H1 (cell line): ENCODE measurements at regions not wholly inside any gene's neighbourhood (a gene's known extent, or its start where the extent isn't known, plus 50 kb on each side); places are given as distances from the start of the nearest gene placed in this dataset.

Experiments used
- CTCF ChIA-PET: fragments of 300-600 bp; sonication (Branson Sonifier 250); formaldehyde crosslinking; loops from one replicate; lab custom pipeline; 2021; ENCODE audit not compliant: partially characterized antibody; lab: Charles Lee
- POLR2A ChIA-PET: fragments of 300-600 bp; sonication (Branson Sonifier 250); formaldehyde crosslinking; loops from one replicate; lab custom pipeline; 2021; ENCODE audit warnings: inconsistent platforms; ENCODE audit not compliant: partially characterized antibody; lab: Charles Lee
- DNase-seq, 2 experiments: peaks; one replicate each; pipeline versions ENCODE4 v3.0.0 to v3.0.0-alpha.2; 2010 to 2022; ENCODE audit warnings: low spot score in 2 of 2, low read depth in 1 of 2, mixed read lengths in 1 of 2
- FAIRE-seq: peaks from 2 replicates; lab custom pipeline; 2011; peaks lifted over from hg19 to GRCh38; lab: Jason Lieb, UNC
- H2AFZ ChIP-seq: 2 replicates; pipeline ENCODE4 v1.8.1; 2012; ENCODE audit warnings: low read length, inconsistent platforms
- H2AK5ac ChIP-seq: 2 replicates; pipeline ENCODE4 v1.6.1; 2013; ENCODE audit warnings: low read depth, low read length
- H2BK120ac ChIP-seq: replicated peaks from 2 replicates; pipeline ENCODE3; 2013; ENCODE audit warnings: low read depth, low read length, inconsistent platforms
- H2BK12ac ChIP-seq: 2 replicates; pipeline ENCODE4 v1.6.1; 2013; ENCODE audit warnings: low read depth, low read length
- H2BK15ac ChIP-seq: 2 replicates; pipeline ENCODE4 v1.6.1; 2013; ENCODE audit warnings: low read length
- H2BK20ac ChIP-seq: 2 replicates; pipeline ENCODE4 v1.6.1; 2013; ENCODE audit warnings: low read length
- H2BK5ac ChIP-seq: 2 replicates; pipeline ENCODE4 v1.6.1; 2013; ENCODE audit warnings: low read depth, low read length
- H3K14ac ChIP-seq: 2 replicates; pipeline ENCODE4 v1.6.1; 2013; ENCODE audit warnings: inconsistent platforms; ENCODE audit not compliant: insufficient read length
- H3K18ac ChIP-seq: 2 replicates; pipeline ENCODE4 v1.6.1; 2013; ENCODE audit warnings: low read length; ENCODE audit errors: extremely low read depth
- H3K23ac ChIP-seq: 2 replicates; pipeline ENCODE4 v1.6.1; 2013; ENCODE audit warnings: inconsistent platforms; ENCODE audit not compliant: insufficient read length
- H3K23me2 ChIP-seq: 2 replicates; pipeline ENCODE4 v1.6.1; 2013; ENCODE audit warnings: low read depth, low read length
- H3K27ac ChIP-seq: 2 replicates; pipeline ENCODE4 v1.6.1; 2011; ENCODE audit warnings: low read depth, low read length, inconsistent platforms
- H3K27me3 ChIP-seq, 4 experiments: replicated peaks in 1 of 4; 1 replicate in 1 of 4; 2 replicates in 3 of 4; pipeline versions ENCODE4 v1.6.1 to v1.8.1; 2011 to 2013; ENCODE audit warnings: low read length in 3 of 4, mild to moderate bottlenecking in 3 of 4, inconsistent platforms in 2 of 4, mixed read lengths in 2 of 4, moderate library complexity in 1 of 4; ENCODE audit not compliant: control insufficient read depth in 3 of 4, insufficient read depth in 3 of 4; ENCODE audit errors: extremely low read depth in 1 of 4
- H3K36me3 ChIP-seq, 4 experiments: 2 replicates each; pipeline versions ENCODE4 v1.6.1 to v1.8.1; 2011 to 2013; ENCODE audit warnings: mild to moderate bottlenecking in 4 of 4, low read length in 3 of 4, moderate library complexity in 2 of 4, control low read depth in 1 of 4, inconsistent platforms in 1 of 4; ENCODE audit not compliant: insufficient read depth in 4 of 4, control insufficient read depth in 2 of 4
- H3K4ac ChIP-seq: replicated peaks from 2 replicates; pipeline ENCODE3; 2013; ENCODE audit warnings: low read length, low read depth, mixed read lengths, inconsistent platforms; ENCODE audit not compliant: insufficient read length
- H3K4me1 ChIP-seq, 4 experiments: replicated peaks in 1 of 4; 1 replicate in 1 of 4; 2 replicates in 3 of 4; pipeline versions ENCODE4 v1.6.1 to v1.8.1; 2011 to 2013; ENCODE audit warnings: low read length in 3 of 4, inconsistent platforms in 2 of 4, mixed read lengths in 1 of 4; ENCODE audit not compliant: insufficient read depth in 4 of 4, control insufficient read depth in 3 of 4
- H3K4me2 ChIP-seq, 2 experiments: 2 replicates each; pipeline versions ENCODE4 v1.6.1 to v1.8.1; 2011 to 2013; ENCODE audit warnings: low read depth in 2 of 2, low read length in 2 of 2, control low read depth in 1 of 2, inconsistent platforms in 1 of 2, mild to moderate bottlenecking in 1 of 2; ENCODE audit not compliant: insufficient read depth in 1 of 2
- H3K4me3 ChIP-seq, 4 experiments: fragments of 200-600, 300-600 bp in 1 of 4; sonication (generic), shearing (Covaris generic), sonication (Bioruptor Twin) in 1 of 4; 2 replicates each; pipeline versions ENCODE4 v1.5.1 to v1.8.1; 2011 to 2016; ENCODE audit warnings: low read length in 4 of 4, low read depth in 3 of 4, control low read depth in 2 of 4, inconsistent platforms in 2 of 4, mild to moderate bottlenecking in 2 of 4, mixed read lengths in 1 of 4, moderate library complexity in 1 of 4; ENCODE audit not compliant: insufficient read depth in 2 of 4; ENCODE audit errors: extremely low read depth in 1 of 4
- H3K56ac ChIP-seq: replicated peaks from 2 replicates; pipeline ENCODE3; 2013; ENCODE audit warnings: low read depth, mild to moderate bottlenecking, mixed read lengths, low read length, inconsistent platforms; ENCODE audit not compliant: insufficient read length
- H3K79me1 ChIP-seq: 2 replicates; pipeline ENCODE4 v1.6.1; 2013; ENCODE audit warnings: low read depth, low read length, control low read depth
- H3K79me2 ChIP-seq, 2 experiments: 2 replicates each; pipeline versions ENCODE4 v1.6.1 to v1.8.1; 2012 to 2013; ENCODE audit warnings: low read length in 2 of 2, mild to moderate bottlenecking in 2 of 2, inconsistent platforms in 1 of 2; ENCODE audit not compliant: insufficient read depth in 2 of 2, control insufficient read depth in 1 of 2
- H3K9ac ChIP-seq, 4 experiments: replicated peaks in 1 of 4; 1 replicate in 1 of 4; 2 replicates in 3 of 4; pipeline versions ENCODE4 v1.6.1 to v1.8.1; 2011 to 2013; ENCODE audit warnings: low read depth in 3 of 4, low read length in 3 of 4, control low read depth in 2 of 4, mild to moderate bottlenecking in 2 of 4, moderate library complexity in 2 of 4, inconsistent platforms in 1 of 4; ENCODE audit errors: extremely low read depth in 1 of 4
- H3K9me3 ChIP-seq, 2 experiments: 2 replicates each; pipeline versions ENCODE4 v1.6.1 to v1.8.1; 2012 to 2013; ENCODE audit warnings: mild to moderate bottlenecking in 2 of 2, moderate library complexity in 2 of 2, control low read depth in 1 of 2, inconsistent platforms in 1 of 2, low read depth in 1 of 2, low read length in 1 of 2, mixed read lengths in 1 of 2; ENCODE audit not compliant: insufficient read depth in 2 of 2
- H4K20me1 ChIP-seq, 2 experiments: replicated peaks in 1 of 2; 2 replicates each; pipeline versions ENCODE3 to v1.8.1; 2011 to 2013; ENCODE audit warnings: inconsistent platforms in 2 of 2, low read length in 2 of 2, mild to moderate bottlenecking in 1 of 2; ENCODE audit not compliant: insufficient read depth in 2 of 2, control insufficient read depth in 1 of 2
- H4K5ac ChIP-seq: 2 replicates; pipeline ENCODE4 v1.6.1; 2013; ENCODE audit warnings: low read length, low read depth, mixed read lengths, inconsistent platforms; ENCODE audit not compliant: insufficient read length
- H4K8ac ChIP-seq: 2 replicates; pipeline ENCODE4 v1.8.0; 2013; ENCODE audit warnings: mild to moderate bottlenecking, moderate library complexity, low read length, inconsistent platforms; ENCODE audit not compliant: insufficient read depth; ENCODE audit errors: extremely low read depth
- H4K91ac ChIP-seq: replicated peaks from 2 replicates; pipeline ENCODE3; 2013; ENCODE audit warnings: low read length, mixed read lengths, inconsistent platforms; ENCODE audit not compliant: insufficient read length
- CBX8 ChIP-seq: fragments of 300-800, 300-1000 bp; sonication (generic); IDR thresholded peaks from 2 replicates; pipeline ENCODE4 v1.7.1; 2016; ENCODE audit warnings: low read depth, low read length, borderline replicate concordance
- WGBS, 2 experiments: shearing (Covaris generic) in 1 of 2; methylation state at CpG; one replicate each; pipeline versions ENCODE4 v1.1.6 to v1.1.7; 2013 to 2015; ENCODE audit warnings: low lambda C conversion rate in 2 of 2, mixed read lengths in 2 of 2, inconsistent platforms in 1 of 2, low coverage in 1 of 2, missing lambda C conversion rate in 1 of 2; ENCODE audit not compliant: insufficient replicate concordance in 2 of 2, insufficient coverage in 1 of 2, insufficient read length in 1 of 2; ENCODE audit errors: extremely low coverage in 1 of 2, missing lambda C conversion rate in 1 of 2; 5-methylcytosine and 5-hydroxymethylcytosine counted together

DNA sequence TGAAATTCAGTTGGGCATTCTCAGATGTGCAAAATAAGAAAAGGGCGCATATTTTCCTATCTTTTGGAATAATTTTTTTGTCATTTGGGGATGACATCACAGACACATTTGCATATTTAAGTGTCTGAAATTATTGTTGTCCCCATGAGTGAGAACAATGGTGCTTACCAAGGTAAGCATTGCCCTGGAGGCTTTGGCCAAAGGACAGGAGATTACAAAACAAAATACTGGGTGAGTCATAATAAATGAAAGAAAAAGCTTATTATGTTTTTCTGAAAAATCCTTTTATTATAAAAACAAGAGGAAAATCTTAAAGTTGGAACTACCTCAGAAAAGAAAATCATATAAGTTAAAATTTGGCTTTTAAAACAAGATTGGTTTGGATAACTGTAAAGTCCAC, 254.9 kb downstream of the BTG1 start:
- Histone ChIP-seq H3K9me3 (no peaks in the 10 kb centered on the region), H4K8ac (no peak overlapping the region), H3K79me1 (no peaks in the 10 kb centered on the region), H4K91ac (no peak overlapping the region), H2AK5ac (no peak overlapping the region), H3K23ac (no peak overlapping the region), H4K20me1 (no peaks in the 10 kb centered on the region), H2BK120ac (no peak overlapping the region), H3K4me2 (no peak overlapping the region), H2BK20ac (no peak overlapping the region), H3K79me2 (no peaks in the 10 kb centered on the region), H3K23me2 (no peaks in the 10 kb centered on the region), H2BK5ac (no peak overlapping the region), H3K9ac (no peak overlapping the region), H3K27ac (no peak overlapping the region), H3K4me1 (no peaks in the 10 kb centered on the region), H4K5ac (no peak overlapping the region), H2BK15ac (no peak overlapping the region), H2AFZ (no peak overlapping the region), H3K14ac (no peak overlapping the region), H3K4me3 (no peak overlapping the region), H3K27me3 (no peaks in the 10 kb centered on the region)
- FAIRE-seq (no peak), DNase-seq (no peak)
- 90% methylated on average over 1 of the region's 1 CpG; no CpG with 5 or more reads in 1 of the 2 experiments for WGBS, 2 experiments
- POLR2A ChIA-PET = no interaction called here
- CTCF ChIA-PET = no interaction called here
- no peak for TF ChIP-seq CBX8
- TF ChIP-seq, all 59 proteins: peak for 0
- Histone ChIP-seq H3K4ac (no peak overlapping the region), H3K36me3 (no peaks in the 10 kb centered on the region), H3K56ac (no peak overlapping the region), H2BK12ac (no peak overlapping the region), H3K18ac (no peak overlapping the region)
